Stimulated activated CD4-positive, alpha-beta T cell treated with anti-CD3 and anti-CD28 coated beads, Interleukin-4, amount 100 ng/mL, for 4 hours (primary cell): ENCODE measurements at regions not wholly inside any gene's neighbourhood (a gene's known extent, or its start where the extent isn't known, plus 50 kb on each side); places are given as distances from the start of the nearest gene placed in this dataset.

Source experiments
- DNase-seq, 2 experiments: peaks; one replicate each; pipeline ENCODE4 v3.0.0-alpha.2; 2020

GRCh38 chr10:128693493-128694131, 567.4 kb upstream of the MKI67 start:
- DNase-seq = no peak

GRCh38 chr10:128694168-128694850, 568.1 kb upstream of the MKI67 start:
- DNase-seq = no peak

GRCh38 chr10:128694851-128695725, 568.9 kb upstream of the MKI67 start:
- DNase-seq = no peak

GRCh38 chr10:128695931-128696330, 569.7 kb upstream of the MKI67 start:
- DNase-seq = no peak

GRCh38 chr10:128697437-128697836, 571.2 kb upstream of the MKI67 start:
- no peak for DNase-seq

- DNase-seq = no peak
Observed at GRCh38 chr10:128701381-128701780, 575.2 kb upstream of the MKI67 start.

- no peak for DNase-seq
Observed at GRCh38 chr10:128701837-128702236, 575.6 kb upstream of the MKI67 start.

GRCh38 chr10:128704716-128705115, 578.5 kb upstream of the MKI67 start:
- DNase-seq = no peak

- no peak for DNase-seq
Observed at GRCh38 chr10:128708182-128708581, 582.0 kb upstream of the MKI67 start.

GRCh38 chr10:128709686-128710085, 583.5 kb upstream of the MKI67 start:
- DNase-seq = no peak

GRCh38 chr10:128710098-128710797, 584.0 kb upstream of the MKI67 start:
- no peak for DNase-seq

- no peak for DNase-seq
Observed at GRCh38 chr10:128710798-128711183, 584.6 kb upstream of the MKI67 start.

- no peak for DNase-seq
Observed at GRCh38 chr10:128711806-128712205, 585.6 kb upstream of the MKI67 start.

GRCh38 chr10:128712661-128713400, 586.6 kb upstream of the MKI67 start:
- DNase-seq = no peak

GRCh38 chr10:128713471-128713870, 587.2 kb upstream of the MKI67 start:
- no peak for DNase-seq

- DNase-seq = no peak
Observed at GRCh38 chr10:128713874-128714570, 587.8 kb upstream of the MKI67 start.

GRCh38 chr10:128714644-128715415, 588.6 kb upstream of the MKI67 start:
- no peak for DNase-seq

GRCh38 chr10:128716181-128716580, 590.0 kb upstream of the MKI67 start:
- no peak for DNase-seq

- DNase-seq = no peak
Observed at GRCh38 chr10:128721963-128722445, 595.8 kb upstream of the MKI67 start.

GRCh38 chr10:128722947-128723346, 596.7 kb upstream of the MKI67 start:
- DNase-seq = no peak
